Left ventricle myocardium inferior (tissue), 1 donor: ENCODE measurements at regions not wholly inside any gene's neighbourhood (a gene's known extent, or its start where the extent isn't known, plus 50 kb on each side); places are given as distances from the start of the nearest gene placed in this dataset.
"Not testable (repeated sequence)": the region's sequence is repeated elsewhere in the genome, so short reads cannot be mapped to it uniquely, and the experiment has no call there.

Experiments used
- DNase-seq: peaks from one replicate; pipeline ENCODE4 v3.0.0-alpha.2; 2020
- H3K27ac ChIP-seq: fragments of 200-600 bp; replicated peaks from 2 replicates; pipeline ENCODE4 v1.8.0; 2021
- H3K27me3 ChIP-seq: fragments of 200-600 bp; 2 replicates; pipeline ENCODE4 v1.8.0; 2021; ENCODE audit warnings: low read depth
- H3K36me3 ChIP-seq: fragments of 200-600 bp; 2 replicates; pipeline ENCODE4 v1.8.0; 2021
- H3K4me1 ChIP-seq: fragments of 200-600 bp; 2 replicates; pipeline ENCODE4 v1.8.0; 2021
- H3K4me3 ChIP-seq: fragments of 200-600 bp; 2 replicates; pipeline ENCODE4 v1.8.0; 2021; ENCODE audit warnings: mild to moderate bottlenecking, moderate library complexity
- H3K9me3 ChIP-seq: fragments of 200-600 bp; replicated peaks from 2 replicates; pipeline ENCODE4 v1.8.0; 2021
- CTCF ChIP-seq: fragments of 200-600 bp; IDR thresholded peaks from 2 replicates; pipeline ENCODE4 v1.8.0; 2021; ENCODE audit warnings: antibody characterized with exemption, mild to moderate bottlenecking, borderline replicate concordance
- intact Hi-C: fragments of 100-400 bp; cut with micrococcal nuclease; formaldehyde crosslinking; loops from one replicate; pipeline ENCODE4 v1.11.0; 2022
- donor health status: DM: no; HTN: yes; CAD: no; lungs with severe emphysema.

- DNase-seq: no peak
- Histone ChIP-seq H3K27me3 (no peaks in the 10 kb centered on the region), H3K4me3 (no peak overlapping the region), H3K36me3 (no peaks in the 10 kb centered on the region), H3K9me3 (no peaks in the 10 kb centered on the region), H3K27ac (no peak overlapping the region), H3K4me1 (peaks cover 7% of the 10 kb centered on the region)
- intact Hi-C loops: no loop called here
- no peak for TF ChIP-seq CTCF
These were observed 148.6 kb upstream of the INTU start for GRCh38 chr4:127484117-127484516.

- intact Hi-C loops: no loop called here
- Histone ChIP-seq H3K4me1 (peaks cover 7% of the 10 kb centered on the region), H3K27ac (no peak overlapping the region), H3K27me3 (no peaks in the 10 kb centered on the region), H3K36me3 (no peaks in the 10 kb centered on the region), H3K4me3 (no peak overlapping the region), H3K9me3 (peaks cover 4% of the 10 kb centered on the region)
- no peak for TF ChIP-seq CTCF
- no peak for DNase-seq
These were observed 146.5 kb upstream of the INTU start for GRCh38 chr4:127486248-127486647.

GRCh38 chr4:127491571-127491970 lies 141.2 kb upstream of the INTU start:
- H3K36me3 ChIP-seq: no peaks in the 10 kb centered on the region
- no peak for DNase-seq
- peaks cover 10% of the 10 kb centered on the region for H3K9me3 ChIP-seq
- H3K27ac ChIP-seq: no peak overlapping the region
- H3K4me1 ChIP-seq: no peaks in the 10 kb centered on the region
- H3K4me3 ChIP-seq: no peak overlapping the region
- TF ChIP-seq CTCF: no peak
- no peaks in the 10 kb centered on the region for H3K27me3 ChIP-seq
- intact Hi-C loops: no loop called here

- H3K9me3 ChIP-seq, DNase-seq, H3K27ac ChIP-seq, H3K4me3 ChIP-seq, H3K36me3 ChIP-seq, H3K27me3 ChIP-seq, intact Hi-C loops: not testable (repeated sequence)
- peaks cover 20% of the 10 kb centered on the region for H3K4me1 ChIP-seq
These were observed 135.9 kb upstream of the INTU start for GRCh38 chr4:127496875-127497274.

- H3K4me3 ChIP-seq: no peak overlapping the region
- TF ChIP-seq CTCF: no peak
- no peak for DNase-seq
- no peaks in the 10 kb centered on the region for H3K9me3 ChIP-seq
- no peak overlapping the region for H3K27ac ChIP-seq
- intact Hi-C loops: no loop called here
- peaks cover 20% of the 10 kb centered on the region for H3K4me1 ChIP-seq
- no peaks in the 10 kb centered on the region for H3K27me3 ChIP-seq
- no peaks in the 10 kb centered on the region for H3K36me3 ChIP-seq
These were observed 134.4 kb upstream of the INTU start for GRCh38 chr4:127498366-127498765.

GRCh38 chr4:127500242-127500641 lies 132.5 kb upstream of the INTU start:
- no peaks in the 10 kb centered on the region for H3K36me3 ChIP-seq
- DNase-seq: no peak
- H3K27ac ChIP-seq: no peak overlapping the region
- intact Hi-C loops: no loop called here
- no peak overlapping the region for H3K4me3 ChIP-seq
- no peaks in the 10 kb centered on the region for H3K9me3 ChIP-seq
- no peak for TF ChIP-seq CTCF
- H3K4me1 ChIP-seq: peaks cover 28% of the 10 kb centered on the region
- no peaks in the 10 kb centered on the region for H3K27me3 ChIP-seq
